IMR-90 (cell line): ENCODE measurements at regions not wholly inside any gene's neighbourhood (a gene's known extent, or its start where the extent isn't known, plus 50 kb on each side); places are given as distances from the start of the nearest gene placed in this dataset.

Experiments used
- ATAC-seq: fragments of 200-7000 bp; cut with Tn5 transposase; 2 replicates; pipeline ENCODE4 v1.9.1; 2020; ENCODE audit warnings: low read depth, mild to moderate bottlenecking, moderate library complexity
- BruUV-seq: library from RNA; stranded (reverse); fragments of 400-500 nt; replicated peaks from 2 replicates; lab custom pipeline; 2021; lab: Mats Ljungman, UMichigan
- CTCF ChIA-PET: fragments of 300-600 bp; formaldehyde crosslinking; extraction: SDS; loops from one replicate; lab custom pipeline; 2021; ENCODE audit warnings: antibody characterized with exemption; lab: Yijun Ruan, JAX
- POLR2A ChIA-PET: fragments of 300-600 bp; sonication (Branson Sonifier 250); formaldehyde crosslinking; loops from one replicate; lab custom pipeline; 2022; ENCODE audit warnings: antibody characterized with exemption; ENCODE audit not compliant: unreplicated experiment; lab: Charles Lee
- DNase-seq: peaks from one replicate; pipeline ENCODE4 v3.0.0; 2013
- H2AFZ ChIP-seq: replicated peaks from 2 replicates; pipeline ENCODE3; 2013; ENCODE audit warnings: low read length, mild to moderate bottlenecking; ENCODE audit not compliant: poor library complexity
- H2AK5ac ChIP-seq: 2 replicates; pipeline ENCODE4 v1.6.1; 2013; ENCODE audit warnings: low read depth, low read length, inconsistent platforms
- H2AK9ac ChIP-seq: replicated peaks from 2 replicates; pipeline ENCODE3; 2013; ENCODE audit warnings: mild to moderate bottlenecking, low read depth, low read length, moderate library complexity; ENCODE audit not compliant: poor library complexity
- H2BK120ac ChIP-seq: 2 replicates; pipeline ENCODE4 v1.6.1; 2013; ENCODE audit warnings: low read depth, low read length, inconsistent platforms
- H2BK15ac ChIP-seq: 3 replicates; pipeline ENCODE4 v1.6.1; 2013; ENCODE audit warnings: low read depth, low read length, inconsistent platforms
- H2BK20ac ChIP-seq: 2 replicates; pipeline ENCODE4 v1.6.1; 2013; ENCODE audit warnings: low read depth, mild to moderate bottlenecking, inconsistent platforms, low read length, moderate library complexity
- H2BK5ac ChIP-seq: 2 replicates; pipeline ENCODE4 v1.6.1; 2013; ENCODE audit warnings: mild to moderate bottlenecking, low read depth, low read length, inconsistent platforms; ENCODE audit not compliant: poor library complexity, severe bottlenecking
- H3K14ac ChIP-seq: replicated peaks from 2 replicates; pipeline ENCODE4 v1.6.1; 2013; ENCODE audit warnings: low read depth, low read length, inconsistent platforms
- H3K18ac ChIP-seq: 2 replicates; pipeline ENCODE4 v1.6.1; 2013; ENCODE audit warnings: low read depth, low read length, control low read depth
- H3K23ac ChIP-seq: 2 replicates; pipeline ENCODE4 v1.6.1; 2013; ENCODE audit warnings: low read depth, low read length, inconsistent platforms
- H3K27ac ChIP-seq: 2 replicates; pipeline ENCODE4 v1.5.1; 2013; ENCODE audit warnings: mild to moderate bottlenecking, control low read depth, low read length; ENCODE audit not compliant: insufficient read depth
- H3K27me3 ChIP-seq: 2 replicates; pipeline ENCODE4 v1.6.1; 2013; ENCODE audit warnings: low read length; ENCODE audit not compliant: control insufficient read depth, insufficient read depth
- H3K36me3 ChIP-seq: 2 replicates; pipeline ENCODE4 v1.6.1; 2013; ENCODE audit warnings: low read length, mixed read lengths; ENCODE audit not compliant: control insufficient read depth, insufficient read depth
- H3K4ac ChIP-seq: 2 replicates; pipeline ENCODE4 v1.6.1; 2013; ENCODE audit warnings: low read depth, low read length, inconsistent platforms
- H3K4me1 ChIP-seq: 2 replicates; pipeline ENCODE4 v1.6.1; 2013; ENCODE audit warnings: low read length, mixed read lengths; ENCODE audit not compliant: control insufficient read depth, insufficient read depth
- H3K4me2 ChIP-seq: 2 replicates; pipeline ENCODE4 v1.6.1; 2013; ENCODE audit warnings: low read depth, mild to moderate bottlenecking, control low read depth, low read length, moderate library complexity
- H3K4me3 ChIP-seq: 2 replicates; pipeline ENCODE4 v1.5.1; 2013; ENCODE audit warnings: low read depth, mild to moderate bottlenecking, control low read depth, low read length, moderate library complexity; ENCODE audit not compliant: insufficient read depth
- H3K56ac ChIP-seq: 2 replicates; pipeline ENCODE4 v1.6.1; 2013; ENCODE audit warnings: low read length, inconsistent platforms; ENCODE audit not compliant: insufficient read depth; ENCODE audit errors: extremely low read depth
- H3K79me1 ChIP-seq, 2 experiments: 2 replicates each; pipeline ENCODE4 v1.6.1; 2013; ENCODE audit warnings: low read length in 2 of 2, inconsistent platforms in 1 of 2, low read depth in 1 of 2
- H3K9ac ChIP-seq: 2 replicates; pipeline ENCODE4 v1.6.1; 2013; ENCODE audit warnings: low read depth, low read length, control low read depth
- H3K9me1 ChIP-seq: 2 replicates; pipeline ENCODE4 v1.6.1; 2013; ENCODE audit warnings: low read length, inconsistent platforms; ENCODE audit not compliant: insufficient read depth
- H3K9me3 ChIP-seq: 2 replicates; pipeline ENCODE4 v1.6.1; 2013; ENCODE audit warnings: low read length; ENCODE audit not compliant: control insufficient read depth, insufficient read depth
- H4K20me1 ChIP-seq: 2 replicates; pipeline ENCODE4 v1.6.1; 2013; ENCODE audit warnings: low read length, inconsistent platforms; ENCODE audit not compliant: insufficient read depth
- H4K5ac ChIP-seq: 2 replicates; pipeline ENCODE4 v1.6.1; 2013; ENCODE audit warnings: mild to moderate bottlenecking, low read depth, low read length, control low read depth
- H4K8ac ChIP-seq, 2 experiments: 2 replicates each; pipeline ENCODE4 v1.6.1; 2013; ENCODE audit warnings: low read depth in 2 of 2, low read length in 2 of 2, control low read depth in 1 of 2, inconsistent platforms in 1 of 2
- H4K91ac ChIP-seq: 2 replicates; pipeline ENCODE4 v1.6.1; 2013; ENCODE audit warnings: low read depth, low read length, inconsistent platforms; ENCODE audit not compliant: insufficient read depth
- MAZ ChIP-seq: IDR thresholded peaks from 2 replicates; pipeline ENCODE4 v1.6.1; 2012; ENCODE audit warnings: low read depth, mild to moderate bottlenecking, low read length, improper control_type of control experiment, moderate library complexity, borderline replicate concordance
- NFE2L2 ChIP-seq: fragments of 150-350 bp; IDR thresholded peaks from 2 replicates; pipeline ENCODE4 v1.6.1; 2016; ENCODE audit warnings: low read depth, mild to moderate bottlenecking, low read length
- POLR2A ChIP-seq: IDR thresholded peaks from 2 replicates; pipeline ENCODE4 v1.6.1; 2012; ENCODE audit warnings: mild to moderate bottlenecking, low read depth, low read length
- RAD21 ChIP-seq: IDR thresholded peaks from 2 replicates; pipeline ENCODE4 v1.6.1; 2012; ENCODE audit warnings: low read length, improper control_type of control experiment
- RCOR1 ChIP-seq: IDR thresholded peaks from 2 replicates; pipeline ENCODE4 v1.6.1; 2012; ENCODE audit warnings: mild to moderate bottlenecking, low read length, improper control_type of control experiment; ENCODE audit not compliant: insufficient replicate concordance
- RFX5 ChIP-seq: IDR thresholded peaks from 2 replicates; pipeline ENCODE4 v1.8.0; 2012; ENCODE audit warnings: low read depth, mild to moderate bottlenecking, low read length, moderate library complexity
- WGBS, 2 experiments: methylation state at CpG; one replicate each; pipeline versions ENCODE4 v1.1.5 to v1.1.7; 2013; ENCODE audit warnings: missing lambda C conversion rate in 2 of 2; ENCODE audit not compliant: insufficient read length in 1 of 2; ENCODE audit errors: extremely low coverage in 2 of 2; 5-methylcytosine and 5-hydroxymethylcytosine counted together
- dilution Hi-C: fragments of 300-500 bp; cut with HindIII; formaldehyde crosslinking; loops from one replicate; pipeline ENCODE4 v1.14.3; 2018; ENCODE audit warnings: low sequenced_read_pairs; ENCODE audit not compliant: unreplicated experiment
- in situ Hi-C: fragments of 300-500 bp; cut with MboI; formaldehyde crosslinking; loops from 3 replicates; pipeline ENCODE4 v1.14.3; 2019; ENCODE audit warnings: low sequenced_read_pairs, inconsistent platforms, mixed read lengths
- intact Hi-C: fragments of 100-400 bp; cut with micrococcal nuclease; formaldehyde crosslinking; loops from 2 replicates; pipeline ENCODE4 v1.10.0; 2022
- TF ChIP-seq, protein P1 (sequence below): fragments of 150-350 bp; IDR thresholded peaks from 2 replicates; pipeline ENCODE4 v1.6.1; 2017; ENCODE audit warnings: mild to moderate bottlenecking, antibody characterized with exemption, low read length, low read depth
- TF ChIP-seq, protein P2 (sequence below): fragments of 150-350 bp; IDR thresholded peaks from 2 replicates; pipeline ENCODE4 v1.6.1; 2016; ENCODE audit warnings: low read depth, mild to moderate bottlenecking, low read length, moderate library complexity, borderline replicate concordance

DNA sequence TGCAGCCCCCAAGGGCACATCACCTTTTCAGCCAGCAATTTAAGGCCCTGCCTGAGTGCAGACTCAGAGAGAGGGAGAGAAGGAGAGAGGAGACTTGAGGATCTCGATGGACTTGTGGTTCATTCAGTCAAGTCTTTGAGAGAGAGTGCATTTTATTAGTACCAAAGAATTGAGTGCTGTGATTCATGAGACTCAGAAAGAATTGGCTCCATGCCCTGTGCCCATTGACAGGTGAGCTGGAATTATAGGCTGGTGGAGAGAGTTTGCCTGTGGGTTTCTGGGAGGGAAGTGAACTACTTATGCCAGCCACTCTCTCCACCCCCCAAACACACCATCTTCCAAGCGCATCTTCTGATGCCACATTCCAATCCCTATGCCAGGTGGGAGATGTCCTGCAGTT, 236.8 kb downstream of the MN1 start:
- intact Hi-C loops = no loop called here
- H3K27me3 ChIP-seq = peaks cover 57% of the 10 kb centered on the region
- no peaks in the 10 kb centered on the region for H3K36me3 ChIP-seq

More for the DNA sequence above, 236.8 kb downstream of the MN1 start:
- H2AK5ac ChIP-seq = no peak overlapping the region
- no peak overlapping the region for H3K4ac ChIP-seq
- 100% methylated on average over 1 of the region's 2 CpGs; no CpG with 5 or more reads in 1 of the 2 experiments for WGBS, 2 experiments
- no peak overlapping the region for H3K14ac ChIP-seq
- H3K9ac ChIP-seq = no peak overlapping the region
- no peaks in the 10 kb centered on the region for H3K4me1 ChIP-seq
- H3K79me1 ChIP-seq = no peaks in the 10 kb centered on the region
- TF ChIP-seq NFE2L2 (no peak), MAZ (no peak), RCOR1 (no peak), POLR2A (no peak), RFX5 (no peak), RAD21 (no peak)
- TF ChIP-seq, protein P1, sequence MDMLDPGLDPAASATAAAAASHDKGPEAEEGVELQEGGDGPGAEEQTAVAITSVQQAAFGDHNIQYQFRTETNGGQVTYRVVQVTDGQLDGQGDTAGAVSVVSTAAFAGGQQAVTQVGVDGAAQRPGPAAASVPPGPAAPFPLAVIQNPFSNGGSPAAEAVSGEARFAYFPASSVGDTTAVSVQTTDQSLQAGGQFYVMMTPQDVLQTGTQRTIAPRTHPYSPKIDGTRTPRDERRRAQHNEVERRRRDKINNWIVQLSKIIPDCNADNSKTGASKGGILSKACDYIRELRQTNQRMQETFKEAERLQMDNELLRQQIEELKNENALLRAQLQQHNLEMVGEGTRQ = no peak
- TF ChIP-seq, protein P2, sequence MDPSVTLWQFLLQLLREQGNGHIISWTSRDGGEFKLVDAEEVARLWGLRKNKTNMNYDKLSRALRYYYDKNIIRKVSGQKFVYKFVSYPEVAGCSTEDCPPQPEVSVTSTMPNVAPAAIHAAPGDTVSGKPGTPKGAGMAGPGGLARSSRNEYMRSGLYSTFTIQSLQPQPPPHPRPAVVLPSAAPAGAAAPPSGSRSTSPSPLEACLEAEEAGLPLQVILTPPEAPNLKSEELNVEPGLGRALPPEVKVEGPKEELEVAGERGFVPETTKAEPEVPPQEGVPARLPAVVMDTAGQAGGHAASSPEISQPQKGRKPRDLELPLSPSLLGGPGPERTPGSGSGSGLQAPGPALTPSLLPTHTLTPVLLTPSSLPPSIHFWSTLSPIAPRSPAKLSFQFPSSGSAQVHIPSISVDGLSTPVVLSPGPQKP = no peak
- no peak overlapping the region for H2BK15ac ChIP-seq
- no peaks in the 10 kb centered on the region for H4K20me1 ChIP-seq
- H4K8ac ChIP-seq = no peak overlapping the region
- no peak overlapping the region for H4K91ac ChIP-seq
- H3K56ac ChIP-seq = no peak overlapping the region
- no TSS peak for BruUV-seq
- dilution Hi-C loops (no loop called here), in situ Hi-C loops (no loop called here)
- no peak overlapping the region for H2BK20ac ChIP-seq
- no peaks in the 10 kb centered on the region for H3K9me1 ChIP-seq
- no peak overlapping the region for H3K18ac ChIP-seq
- DNase-seq = no peak
- POLR2A ChIA-PET = no interaction called here
- no peak overlapping the region for H4K5ac ChIP-seq
- H2BK5ac ChIP-seq = no peak overlapping the region
- no peak overlapping the region for H3K27ac ChIP-seq
- H3K4me3 ChIP-seq = no peak overlapping the region
- no peak overlapping the region for H3K23ac ChIP-seq
- peaks cover 3% of the 10 kb centered on the region for H3K9me3 ChIP-seq
- no peak overlapping the region for H2AFZ ChIP-seq
- H3K4me2 ChIP-seq = no peak overlapping the region
- H2BK120ac ChIP-seq = no peak overlapping the region
- H2AK9ac ChIP-seq = no peak overlapping the region
- no peak for ATAC-seq
- CTCF ChIA-PET = no interaction called here
